HCEC 1CT (cell line): ENCODE measurements at regions not wholly inside any gene's neighbourhood (a gene's known extent, or its start where the extent isn't known, plus 50 kb on each side); places are given as distances from the start of the nearest gene placed in this dataset.

Experiments used
- DNase-seq: peaks from one replicate; pipeline ENCODE4 v3.0.0-alpha.2; 2017

GRCh38 chr10:44787480-44788075 is 123.6 kb upstream of the TMEM72 start:
- no peak for DNase-seq

- no peak for DNase-seq
Measured at GRCh38 chr10:44788147-44789129, 122.7 kb upstream of the TMEM72 start.

GRCh38 chr10:44792119-44792775 is 118.9 kb upstream of the TMEM72 start:
- DNase-seq = no peak

GRCh38 chr10:44799966-44800365 is 111.2 kb upstream of the TMEM72 start:
- DNase-seq = no peak

- DNase-seq = peak; percentile 74
Measured at GRCh38 chr10:44801383-44802327, 109.5 kb upstream of the TMEM72 start.

GRCh38 chr10:44803862-44804261 is 107.3 kb upstream of the TMEM72 start:
- no peak for DNase-seq

- no peak for DNase-seq
Measured at GRCh38 chr10:44804661-44805060, 106.5 kb upstream of the TMEM72 start.

- no peak for DNase-seq
Measured at GRCh38 chr10:44805466-44806210, 105.5 kb upstream of the TMEM72 start.

GRCh38 chr10:44806950-44807349 is 104.2 kb upstream of the TMEM72 start:
- DNase-seq = no peak

GRCh38 chr10:44807451-44807850 is 103.7 kb upstream of the TMEM72 start:
- no peak for DNase-seq

GRCh38 chr10:44809647-44810046 is 101.5 kb upstream of the TMEM72 start:
- no peak for DNase-seq

- peak; percentile 12 for DNase-seq
Measured at GRCh38 chr10:44811072-44811471, 100.1 kb upstream of the TMEM72 start.

GRCh38 chr10:44813201-44813600 is 97.9 kb upstream of the TMEM72 start:
- no peak for DNase-seq

- no peak for DNase-seq
Measured at GRCh38 chr10:44814929-44815328, 96.2 kb upstream of the TMEM72 start.

- no peak for DNase-seq
Measured at GRCh38 chr10:44818041-44818649, 93.0 kb upstream of the TMEM72 start.

- no peak for DNase-seq
Measured at GRCh38 chr10:44818701-44819127, 92.4 kb upstream of the TMEM72 start.

GRCh38 chr10:44820094-44820493 is 91.0 kb upstream of the TMEM72 start:
- DNase-seq = no peak

- no peak for DNase-seq
Measured at GRCh38 chr10:44821290-44821689, 89.8 kb upstream of the TMEM72 start.

GRCh38 chr10:44822349-44822748 is 88.8 kb upstream of the TMEM72 start:
- no peak for DNase-seq

- no peak for DNase-seq
Measured at GRCh38 chr10:44822966-44823365, 88.2 kb upstream of the TMEM72 start.

- DNase-seq = no peak
Measured at GRCh38 chr10:44824607-44825006, 86.5 kb upstream of the TMEM72 start.
